HepG2 (cell line): ENCODE measurements at regions not wholly inside any gene's neighbourhood (a gene's known extent, or its start where the extent isn't known, plus 50 kb on each side); places are given as distances from the start of the nearest gene placed in this dataset.

Experiments
- ATAC-seq: fragments of 200-7000 bp; cut with Tn5 transposase; 3 replicates; pipeline ENCODE4 v1.9.1; 2020; ENCODE audit warnings: mild to moderate bottlenecking, moderate library complexity
- BruUV-seq: library from RNA; stranded (reverse); fragments of 400-500 nt; replicated peaks from 2 replicates; lab custom pipeline; 2021; lab: Mats Ljungman, UMichigan
- CTCF ChIA-PET: fragments of 300-600 bp; formaldehyde crosslinking; extraction: SDS; loops from one replicate; lab custom pipeline; 2021; ENCODE audit warnings: low total read pairs, inconsistent platforms, low intra/inter-chr PET ratio; lab: Yijun Ruan, JAX
- POLR2A ChIA-PET: fragments of 350-600 bp; sonication (Branson Sonifier 250); formaldehyde crosslinking; loops from one replicate; lab custom pipeline; 2020; ENCODE audit warnings: antibody characterized with exemption, inconsistent platforms; lab: Yijun Ruan, JAX
- DNase-seq: peaks from one replicate; pipeline ENCODE4 v3.0.0-alpha.2; 2015; ENCODE audit warnings: low spot score
- FAIRE-seq: peaks from 3 replicates; lab custom pipeline; 2011; peaks lifted over from hg19 to GRCh38; lab: Jason Lieb, UNC
- H2AFZ ChIP-seq: one replicate; pipeline ENCODE4 v1.6.1; 2011; ENCODE audit warnings: low read length, inconsistent platforms
- H3K27ac ChIP-seq: fragments of 300-600 bp; 3 replicates; pipeline ENCODE4 v1.8.0; 2011; ENCODE audit warnings: mixed run types, mild to moderate bottlenecking, mixed read lengths, low read length, inconsistent platforms; ENCODE audit not compliant: insufficient read depth; ENCODE audit errors: extremely low read length
- H3K27me3 ChIP-seq, 2 experiments: fragments of 200-600 bp in 1 of 2; 2 replicates in 1 of 2; 3 replicates in 1 of 2; pipeline versions ENCODE4 v1.6.0 to v1.8.0; 2011; ENCODE audit warnings: low read length in 2 of 2, mild to moderate bottlenecking in 2 of 2, moderate library complexity in 2 of 2, inconsistent platforms in 1 of 2; ENCODE audit not compliant: insufficient read depth in 2 of 2, control insufficient read depth in 1 of 2
- H3K36me3 ChIP-seq, 2 experiments: fragments of 200-600 bp in 1 of 2; replicated peaks in 1 of 2; 2 replicates in 1 of 2; 3 replicates in 1 of 2; pipeline versions ENCODE4 v1.5.1 to v1.8.0; 2011; ENCODE audit warnings: low read length in 2 of 2, inconsistent platforms in 1 of 2; ENCODE audit not compliant: insufficient read depth in 2 of 2, control insufficient read depth in 1 of 2
- H3K4me1 ChIP-seq: 2 replicates; pipeline ENCODE4 v1.5.1; 2012; ENCODE audit warnings: low read length, inconsistent platforms; ENCODE audit not compliant: insufficient read depth
- H3K4me2 ChIP-seq: 2 replicates; pipeline ENCODE4 v1.6.0; 2011; ENCODE audit warnings: low read depth, low read length, inconsistent platforms
- H3K4me3 ChIP-seq, 3 experiments: fragments of 200-600 bp in 1 of 3; sonication (generic), shearing (Covaris generic) in 1 of 3; replicated peaks in 1 of 3; 2 replicates each; pipeline ENCODE4 v1.5.1; 2011 to 2016; ENCODE audit warnings: low read length in 3 of 3, inconsistent platforms in 2 of 3, low read depth in 2 of 3, mild to moderate bottlenecking in 2 of 3, control low read depth in 1 of 3, mixed read lengths in 1 of 3; ENCODE audit not compliant: insufficient read depth in 1 of 3
- H3K79me2 ChIP-seq: one replicate; pipeline ENCODE4 v1.6.1; 2011; ENCODE audit warnings: low read length, inconsistent platforms; ENCODE audit not compliant: insufficient read depth
- H3K9ac ChIP-seq: 2 replicates; pipeline ENCODE4 v1.6.0; 2011; ENCODE audit warnings: mild to moderate bottlenecking, low read depth, low read length, inconsistent platforms; ENCODE audit not compliant: insufficient read depth
- H3K9me3 ChIP-seq: 2 replicates; pipeline ENCODE4 v1.5.1; 2012; ENCODE audit warnings: mild to moderate bottlenecking, low read length
- H4K20me1 ChIP-seq: 2 replicates; pipeline ENCODE4 v1.6.0; 2011; ENCODE audit warnings: inconsistent platforms, mild to moderate bottlenecking, low read length, moderate library complexity; ENCODE audit not compliant: insufficient read depth
- AGO1 ChIP-seq: fragments of 200-400 bp; formaldehyde crosslinking; IDR thresholded peaks from 2 replicates; pipeline ENCODE4 v1.6.1; 2017; ENCODE audit warnings: mild to moderate bottlenecking, low read depth, low read length, moderate library complexity; ENCODE audit not compliant: poor library complexity, severe bottlenecking
- FOXK1 ChIP-seq: sonication (generic); formaldehyde crosslinking; IDR thresholded peaks from 2 replicates; pipeline ENCODE4 v1.4.0; 2020; ENCODE audit warnings: low read depth, missing genetic modification reagents, borderline replicate concordance
- FOXK2 ChIP-seq: fragments of 450-650 bp; IDR thresholded peaks from 2 replicates; pipeline ENCODE4 v1.6.1; 2016
- MAX ChIP-seq: IDR thresholded peaks from 2 replicates; pipeline ENCODE4 v1.6.1; 2012; ENCODE audit warnings: inconsistent platforms
- PCBP1 ChIP-seq: fragments of 200-400 bp; formaldehyde crosslinking; IDR thresholded peaks from 2 replicates; pipeline ENCODE4 v1.6.1; 2017; ENCODE audit warnings: mild to moderate bottlenecking, low read depth, low read length, borderline replicate concordance
- REL ChIP-seq: sonication (generic); formaldehyde crosslinking; conservative IDR thresholded peaks from 2 replicates; pipeline ENCODE4 v1.8.0; 2022; ENCODE audit warnings: mild to moderate bottlenecking, missing genetic modification reagents, moderate library complexity
- SNAPC5 ChIP-seq: sonication (generic); formaldehyde crosslinking; IDR thresholded peaks from 2 replicates; pipeline ENCODE4 v1.8.1; 2023; ENCODE audit warnings: mild to moderate bottlenecking, missing genetic modification reagents, borderline replicate concordance
- SRSF9 ChIP-seq: fragments of 200-400 bp; formaldehyde crosslinking; IDR thresholded peaks from 2 replicates; pipeline ENCODE4 v1.6.1; 2018; ENCODE audit warnings: borderline replicate concordance, mild to moderate bottlenecking, low read depth, low read length; ENCODE audit not compliant: insufficient read depth, poor library complexity, severe bottlenecking
- THAP11 ChIP-seq: IDR thresholded peaks from 2 replicates; pipeline ENCODE4 v1.6.1; 2016; ENCODE audit warnings: missing biosample characterization, missing genetic modification reagents
- ZFAT ChIP-seq: sonication (generic); formaldehyde crosslinking; conservative IDR thresholded peaks from 2 replicates; pipeline ENCODE4 v1.8.1; 2023; ENCODE audit warnings: missing genetic modification reagents, inconsistent platforms
- ZNF607 ChIP-seq: sonication (generic); formaldehyde crosslinking; IDR thresholded peaks from 2 replicates; pipeline ENCODE4 v1.5.1; 2020; ENCODE audit warnings: missing genetic modification reagents, mild to moderate bottlenecking, borderline replicate concordance
- ZNF704 ChIP-seq: sonication (generic); formaldehyde crosslinking; IDR thresholded peaks from 2 replicates; pipeline ENCODE4 v1.8.1; 2023; ENCODE audit warnings: mild to moderate bottlenecking, inconsistent platforms, moderate library complexity, missing genetic modification reagents, borderline replicate concordance
- ZNF766 ChIP-seq: sonication (generic); formaldehyde crosslinking; IDR thresholded peaks from 2 replicates; pipeline ENCODE4 v1.5.0; 2020; ENCODE audit warnings: missing genetic modification reagents, borderline replicate concordance
- WGBS: methylation state at CpG from one replicate; pipeline ENCODE4 v1.1.6; 2017; ENCODE audit warnings: low lambda C conversion rate; 5-methylcytosine and 5-hydroxymethylcytosine counted together
- in situ Hi-C: cut with HindIII; loops from 2 replicates; pipeline ENCODE4 v1.10.0; 2017; ENCODE audit warnings: low pct_unique_long_range_greater_than_20kb; ENCODE audit not compliant: extremely low pct_ligation_motif_present
- intact Hi-C: fragments of 100-400 bp; cut with micrococcal nuclease; formaldehyde crosslinking; loops from one replicate; pipeline ENCODE4 v1.10.0; 2022; ENCODE audit not compliant: unreplicated experiment
- TF ChIP-seq, protein P1 (sequence below): IDR thresholded peaks from 2 replicates; pipeline ENCODE4 v1.6.1; 2016; ENCODE audit warnings: mild to moderate bottlenecking

GRCh38 chr4:112840619-112841018 is 203.7 kb downstream of the LARP7 start:
- TF ChIP-seq SNAPC5 (CRISPR knock-in tag) (no peak), ZFAT (CRISPR knock-in tag) (no peak), PCBP1 (no peak), FOXK2 (no peak), ZNF766 (no peak), AGO1 (no peak), SRSF9 (no peak), THAP11 (CRISPR knock-in tag) (no peak), FOXK1 (CRISPR knock-in tag) (no peak), REL (no peak), MAX (no peak), ZNF607 (CRISPR knock-in tag) (no peak), ZNF704 (CRISPR knock-in tag) (no peak)
- TF ChIP-seq, protein P1, sequence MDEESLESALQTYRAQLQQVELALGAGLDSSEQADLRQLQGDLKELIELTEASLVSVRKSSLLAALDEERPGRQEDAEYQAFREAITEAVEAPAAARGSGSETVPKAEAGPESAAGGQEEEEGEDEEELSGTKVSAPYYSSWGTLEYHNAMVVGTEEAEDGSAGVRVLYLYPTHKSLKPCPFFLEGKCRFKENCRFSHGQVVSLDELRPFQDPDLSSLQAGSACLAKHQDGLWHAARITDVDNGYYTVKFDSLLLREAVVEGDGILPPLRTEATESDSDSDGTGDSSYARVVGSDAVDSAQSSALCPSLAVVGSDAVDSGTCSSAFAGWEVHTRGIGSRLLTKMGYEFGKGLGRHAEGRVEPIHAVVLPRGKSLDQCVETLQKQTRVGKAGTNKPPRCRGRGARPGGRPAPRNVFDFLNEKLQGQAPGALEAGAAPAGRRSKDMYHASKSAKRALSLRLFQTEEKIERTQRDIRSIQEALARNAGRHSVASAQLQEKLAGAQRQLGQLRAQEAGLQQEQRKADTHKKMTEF (CRISPR knock-in tag), result no peak
- no peak for DNase-seq
- intact Hi-C loops (no loop called here), in situ Hi-C loops (no loop called here)
- no peak overlapping the region for H3K9ac ChIP-seq
- ChIA-PET POLR2A (no interaction called here), CTCF (no interaction called here)
- H3K4me2 ChIP-seq, result no peak overlapping the region
- BruUV-seq, result no TSS peak
- no peak overlapping the region for H3K4me3 ChIP-seq
- no peak overlapping the region for H3K27ac ChIP-seq
- FAIRE-seq, result no peak
- no peaks in the 10 kb centered on the region for H3K27me3 ChIP-seq
- 5% methylated on average over 1 of the region's 1 CpG for WGBS
- no peaks in the 10 kb centered on the region for H4K20me1 ChIP-seq
- H3K9me3 ChIP-seq, result no peaks in the 10 kb centered on the region; the same call in 1 of the 2 replicates
- no peak for ATAC-seq
- no peak overlapping the region for H2AFZ ChIP-seq
- no peaks in the 10 kb centered on the region for H3K79me2 ChIP-seq
- H3K36me3 ChIP-seq, result no peaks in the 10 kb centered on the region
- no peaks in the 10 kb centered on the region for H3K4me1 ChIP-seq
